HEK293T (cell line): ENCODE measurements at regions not wholly inside any gene's neighbourhood (a gene's known extent, or its start where the extent isn't known, plus 50 kb on each side); places are given as distances from the start of the nearest gene placed in this dataset.

Experiments used
- CTCF ChIA-PET: fragments of 350-600 bp; formaldehyde crosslinking; extraction: SDS; loops from one replicate; lab custom pipeline; 2021; ENCODE audit warnings: antibody characterized with exemption, inconsistent platforms; lab: Yijun Ruan, JAX
- POLR2A ChIA-PET: fragments of 350-600 bp; formaldehyde crosslinking; extraction: SDS; loops from one replicate; lab custom pipeline; 2020; ENCODE audit warnings: antibody characterized with exemption, inconsistent platforms; lab: Yijun Ruan, JAX
- DNase-seq: peaks from one replicate; pipeline ENCODE4 v3.0.0; 2012; ENCODE audit warnings: mixed read lengths; ENCODE audit errors: extremely low spot score
- ARNT ChIP-seq: fragments of 450-650 bp; IDR thresholded peaks from 2 replicates; pipeline ENCODE4 v1.6.1; 2017; ENCODE audit warnings: mild to moderate bottlenecking
- BHLHE40 ChIP-seq: fragments of 450-650 bp; IDR thresholded peaks from 2 replicates; pipeline ENCODE4 v1.6.1; 2016; ENCODE audit warnings: mild to moderate bottlenecking, moderate library complexity, borderline replicate concordance
- CTBP1 ChIP-seq: fragments of 450-650 bp; IDR thresholded peaks from 2 replicates; pipeline ENCODE4 v1.6.1; 2016; ENCODE audit warnings: borderline replicate concordance
- ELF4 ChIP-seq: fragments of 450-650 bp; IDR thresholded peaks from 2 replicates; pipeline ENCODE4 v1.6.1; 2017; ENCODE audit warnings: antibody characterized with exemption
- FOXA1 ChIP-seq: fragments of 450-650 bp; IDR thresholded peaks from 2 replicates; pipeline ENCODE4 v1.6.1; 2016; ENCODE audit warnings: mild to moderate bottlenecking
- FOXK2 ChIP-seq: fragments of 450-650 bp; IDR thresholded peaks from 2 replicates; pipeline ENCODE4 v1.6.1; 2016; ENCODE audit warnings: mild to moderate bottlenecking
- FOXM1 ChIP-seq: fragments of 450-650 bp; IDR thresholded peaks from 2 replicates; pipeline ENCODE4 v1.6.1; 2017; ENCODE audit warnings: mild to moderate bottlenecking, borderline replicate concordance
- HDGF ChIP-seq: fragments of 450-650 bp; IDR thresholded peaks from 2 replicates; pipeline ENCODE4 v1.6.1; 2017; ENCODE audit warnings: antibody characterized with exemption, borderline replicate concordance
- L3MBTL2 ChIP-seq: fragments of 450-650 bp; conservative IDR thresholded peaks from 2 replicates; pipeline ENCODE4 v1.6.1; 2016; ENCODE audit warnings: mild to moderate bottlenecking
- LEF1 ChIP-seq: fragments of 450-650 bp; IDR thresholded peaks from 2 replicates; pipeline ENCODE4 v1.6.1; 2017; ENCODE audit warnings: mild to moderate bottlenecking, borderline replicate concordance
- NFRKB ChIP-seq: fragments of 450-650 bp; IDR thresholded peaks from 2 replicates; pipeline ENCODE4 v1.6.1; 2016; ENCODE audit warnings: mild to moderate bottlenecking, moderate library complexity
- SP1 ChIP-seq: fragments of 450-650 bp; IDR thresholded peaks from 2 replicates; pipeline ENCODE4 v1.6.1; 2017
- SUZ12 ChIP-seq: fragments of 450-650 bp; IDR thresholded peaks from 2 replicates; pipeline ENCODE4 v1.6.1; 2016; ENCODE audit warnings: mild to moderate bottlenecking
- TARDBP ChIP-seq: fragments of 450-650 bp; IDR thresholded peaks from 2 replicates; pipeline ENCODE4 v1.6.1; 2016
- ZNF384 ChIP-seq: fragments of 450-650 bp; IDR thresholded peaks from 2 replicates; pipeline ENCODE4 v1.6.1; 2016
- TF ChIP-seq, protein P1 (sequence below): fragments of 450-650 bp; IDR thresholded peaks from 2 replicates; pipeline ENCODE4 v1.6.1; 2016

DNA sequence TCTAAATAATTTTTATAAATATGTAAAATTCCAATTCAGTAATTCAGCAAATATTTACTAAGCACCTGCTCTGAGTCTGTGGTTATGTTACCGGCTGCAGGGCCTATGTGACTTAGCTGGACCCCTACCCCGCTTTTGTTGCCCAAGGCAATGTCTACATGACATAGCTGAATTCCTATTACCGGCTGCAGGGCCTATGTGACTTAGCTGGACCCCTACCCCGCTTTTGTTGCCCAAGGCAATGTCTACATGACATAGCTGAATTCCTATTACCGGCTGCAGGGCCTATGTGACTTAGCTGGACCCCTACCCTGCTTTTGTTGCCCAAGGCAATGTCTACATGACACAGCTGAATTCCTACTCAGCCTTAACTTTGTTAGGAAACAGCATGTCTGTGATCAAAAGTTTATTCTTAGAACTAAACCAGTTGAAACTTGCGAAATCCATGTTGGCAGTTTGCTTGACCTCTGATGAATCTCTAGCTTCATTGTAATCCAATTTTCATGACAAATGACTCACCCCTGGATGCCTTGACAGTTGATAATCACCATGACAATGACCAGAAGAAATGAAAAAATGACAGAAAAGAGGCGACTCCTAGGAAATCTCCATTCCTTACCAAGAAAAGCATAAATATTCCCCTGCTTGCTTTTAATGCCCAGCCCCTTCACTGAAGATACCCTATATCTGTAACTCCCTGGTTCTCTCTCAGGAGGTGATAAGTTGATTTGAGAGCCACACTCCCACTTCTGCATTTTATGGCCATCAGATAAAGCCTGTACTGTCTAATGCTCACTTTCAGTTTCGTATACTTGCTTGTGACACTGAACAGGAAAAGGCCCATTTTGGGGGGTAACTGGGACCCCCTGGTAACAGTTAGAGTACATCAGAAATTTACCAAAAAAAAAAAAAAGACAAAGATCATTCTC lies 148.4 kb upstream of the SYT10 start:
- CTCF ChIA-PET = no interaction called here
- TF ChIP-seq FOXK2 = no peak
- TF ChIP-seq, protein P1, sequence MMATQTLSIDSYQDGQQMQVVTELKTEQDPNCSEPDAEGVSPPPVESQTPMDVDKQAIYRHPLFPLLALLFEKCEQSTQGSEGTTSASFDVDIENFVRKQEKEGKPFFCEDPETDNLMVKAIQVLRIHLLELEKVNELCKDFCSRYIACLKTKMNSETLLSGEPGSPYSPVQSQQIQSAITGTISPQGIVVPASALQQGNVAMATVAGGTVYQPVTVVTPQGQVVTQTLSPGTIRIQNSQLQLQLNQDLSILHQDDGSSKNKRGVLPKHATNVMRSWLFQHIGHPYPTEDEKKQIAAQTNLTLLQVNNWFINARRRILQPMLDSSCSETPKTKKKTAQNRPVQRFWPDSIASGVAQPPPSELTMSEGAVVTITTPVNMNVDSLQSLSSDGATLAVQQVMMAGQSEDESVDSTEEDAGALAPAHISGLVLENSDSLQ = no peak
- POLR2A ChIA-PET = no interaction called here
- no peak for DNase-seq

GRCh38 chr12:33588725-33589405 lies 149.2 kb upstream of the SYT10 start:
- ChIA-PET CTCF (no interaction called here), POLR2A (no interaction called here)
- DNase-seq = no peak
- TF ChIP-seq BHLHE40 (no peak), FOXK2 (no peak), TARDBP (no peak), CTBP1 (no peak), SUZ12 (no peak), ARNT (no peak), NFRKB (no peak), FOXM1 (no peak), ZNF384 (no peak), L3MBTL2 (no peak), HDGF (no peak), LEF1 (no peak)
- TF ChIP-seq, protein P1 = no peak

- CTCF ChIA-PET = no interaction called here
- POLR2A ChIA-PET = no interaction called here
- TF ChIP-seq LEF1 (no peak), L3MBTL2 (no peak), FOXA1 (no peak)
- TF ChIP-seq, protein P1 = no peak
- DNase-seq = no peak
These were observed 150.0 kb upstream of the SYT10 start for GRCh38 chr12:33589576-33590114.

DNA sequence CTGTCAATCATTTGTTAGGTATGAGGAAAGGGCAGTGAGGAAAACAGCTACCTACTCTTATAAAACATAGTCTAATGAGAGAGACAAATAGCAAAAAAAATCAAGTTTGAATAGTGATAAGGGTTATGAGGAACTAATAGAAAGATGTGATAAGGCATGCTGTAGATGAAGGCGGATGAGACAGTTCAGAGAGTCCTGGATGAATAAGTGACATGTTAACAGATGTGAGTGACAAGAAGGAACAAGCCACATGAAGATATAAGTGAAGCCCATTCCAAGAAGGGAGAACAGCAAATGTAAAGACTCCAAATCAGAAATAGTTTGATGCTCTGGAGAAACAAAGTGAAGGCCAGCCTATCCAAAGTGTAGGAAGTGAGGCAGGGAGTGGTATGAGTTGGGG lies 154.1 kb upstream of the SYT10 start:
- POLR2A ChIA-PET = no interaction called here
- TF ChIP-seq ARNT = no peak
- no peak for DNase-seq
- CTCF ChIA-PET = no interaction called here

DNA sequence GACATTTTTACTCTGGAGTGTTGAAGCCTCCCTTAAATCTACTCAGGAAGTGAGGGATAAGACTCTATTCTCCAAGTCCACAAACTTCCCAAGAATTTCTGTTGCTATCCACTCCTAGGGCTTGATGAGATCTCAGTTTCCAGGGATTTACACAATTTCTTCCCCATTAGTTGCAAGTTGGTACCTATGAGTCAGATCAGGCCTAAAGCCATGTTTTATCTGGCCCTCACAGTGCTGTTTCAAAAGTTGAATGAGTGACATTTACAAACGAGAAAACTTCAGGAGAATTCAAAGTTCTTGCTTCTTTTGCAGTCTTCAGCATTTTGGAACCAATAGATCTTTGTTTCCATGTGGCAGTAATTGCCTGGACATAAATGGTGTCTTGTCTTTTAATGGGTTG lies 156.4 kb upstream of the SYT10 start:
- DNase-seq = no peak
- ChIA-PET CTCF (no interaction called here), POLR2A (no interaction called here)
- TF ChIP-seq FOXA1 (no peak), ARNT (no peak)
- TF ChIP-seq, protein P1 = no peak

DNA sequence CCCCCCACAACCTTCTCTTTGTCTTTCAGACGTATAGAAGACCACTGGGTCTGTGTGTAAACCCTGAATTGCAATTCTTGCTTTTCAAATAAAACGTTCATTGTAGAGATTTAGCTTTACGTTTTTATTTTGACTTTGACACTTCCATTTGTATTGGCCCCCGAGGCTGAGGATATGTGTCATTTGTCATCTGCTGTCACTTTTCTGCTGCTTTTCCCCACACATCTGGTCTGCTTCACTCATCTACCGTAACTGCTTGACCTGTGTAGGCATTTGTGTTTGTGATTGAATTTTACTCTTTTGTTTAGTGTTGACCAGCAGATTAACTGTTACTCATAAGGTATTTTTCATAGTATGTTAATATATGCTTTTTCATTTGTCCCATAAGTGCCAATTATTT lies 157.2 kb upstream of the SYT10 start:
- CTCF ChIA-PET = no interaction called here
- DNase-seq = no peak
- POLR2A ChIA-PET = no interaction called here
- no peak for TF ChIP-seq FOXA1
- TF ChIP-seq ARNT = no peak
- no peak for TF ChIP-seq BHLHE40
- no peak for TF ChIP-seq ELF4
- no peak for TF ChIP-seq TARDBP
- no peak for TF ChIP-seq NFRKB

- DNase-seq = no peak
- TF ChIP-seq FOXK2 = no peak
- TF ChIP-seq, protein P1 = no peak
- TF ChIP-seq BHLHE40 = no peak
- TF ChIP-seq NFRKB = no peak
- no peak for TF ChIP-seq FOXA1
- TF ChIP-seq HDGF = no peak
- TF ChIP-seq CTBP1 = no peak
- TF ChIP-seq SUZ12 = no peak
- TF ChIP-seq ARNT = no peak
- TF ChIP-seq ELF4 = no peak
- TF ChIP-seq L3MBTL2 = no peak
- TF ChIP-seq TARDBP = no peak
- no peak for TF ChIP-seq FOXM1
- no peak for TF ChIP-seq ZNF384
- no peak for TF ChIP-seq LEF1
- TF ChIP-seq SP1 = no peak
- ChIA-PET CTCF (no interaction called here), POLR2A (no interaction called here)
These were observed 162.9 kb upstream of the SYT10 start for GRCh38 chr12:33602515-33602914.
